ENCODE measurements at regions not wholly inside any gene's neighbourhood (a gene's known extent, or its start where the extent isn't known, plus 50 kb on each side); places are given as distances from the start of the nearest gene placed in this dataset.

DNA sequence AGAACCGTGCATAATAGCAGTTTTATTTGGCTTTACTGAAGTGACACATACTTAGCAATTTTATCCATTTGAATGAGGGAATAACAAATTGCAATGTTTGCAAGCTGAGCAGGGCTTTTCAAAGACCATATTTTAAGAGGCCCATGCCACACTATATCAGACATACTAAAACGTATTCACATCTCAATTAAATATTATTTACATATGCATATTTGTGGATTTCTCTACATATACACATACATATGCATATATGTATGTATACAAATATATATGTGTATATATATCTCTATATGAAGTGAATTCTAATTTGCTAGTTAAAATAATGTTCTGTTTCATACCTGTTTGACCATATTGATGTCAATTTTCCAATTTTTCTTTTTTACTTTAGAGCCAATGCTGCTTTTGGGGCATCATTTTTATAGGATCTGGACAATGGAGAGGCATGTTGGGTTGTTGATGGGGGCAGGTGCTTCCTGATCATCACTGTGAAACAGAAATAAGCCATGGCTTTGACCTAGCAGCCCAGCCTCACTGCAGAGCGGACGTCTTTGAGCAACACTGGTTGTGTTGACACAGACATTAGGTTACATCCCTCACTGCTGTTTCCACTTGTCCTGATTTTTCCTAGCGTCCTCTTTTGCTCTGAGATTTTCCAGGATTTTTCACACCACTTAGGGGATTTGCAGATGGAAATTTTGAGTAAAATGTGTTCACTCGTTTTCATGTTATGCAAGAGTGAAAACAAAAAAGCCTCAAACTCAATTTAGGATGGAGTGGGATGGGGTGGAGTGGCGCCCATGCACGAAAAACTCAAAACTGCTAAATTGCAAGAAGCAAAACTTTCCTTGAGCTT is 56.9 kb downstream of the RDH14 start:
- CTCF ChIA-PET = no interaction called here
- H3K36me3 Mint-ChIP-seq = no peaks in the 10 kb centered on the region

DNA sequence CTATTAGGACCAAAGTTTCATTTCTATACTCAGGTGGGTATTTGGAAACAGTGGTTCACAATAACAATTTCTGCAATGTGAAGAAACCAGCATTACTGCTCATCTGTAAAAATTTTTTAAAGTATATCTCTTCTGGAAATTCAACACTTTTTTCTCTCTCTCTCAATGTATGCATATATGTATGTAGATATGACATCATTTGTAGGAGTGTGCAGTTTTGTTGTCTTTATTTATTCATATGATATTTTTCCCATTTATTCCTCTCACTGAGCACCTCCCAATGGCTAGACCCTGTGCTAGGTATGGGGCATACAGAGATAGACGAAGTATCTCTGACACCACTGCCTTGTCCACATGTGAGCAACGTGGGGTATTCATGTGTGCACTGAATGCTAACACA is 58.3 kb downstream of the RDH14 start:
- CTCF ChIA-PET = no interaction called here

More for the DNA sequence above, 56.9 kb downstream of the RDH14 start:
- H3K27me3 Mint-ChIP-seq = peaks cover 3% of the 10 kb centered on the region
- H3K27ac Mint-ChIP-seq = no peak overlapping the region
- no peak for DNase-seq
- no peak overlapping the region for H3K4me3 Mint-ChIP-seq
- no peaks in the 10 kb centered on the region for H3K4me1 Mint-ChIP-seq
- H3K9me3 Mint-ChIP-seq = no peaks in the 10 kb centered on the region

DNA sequence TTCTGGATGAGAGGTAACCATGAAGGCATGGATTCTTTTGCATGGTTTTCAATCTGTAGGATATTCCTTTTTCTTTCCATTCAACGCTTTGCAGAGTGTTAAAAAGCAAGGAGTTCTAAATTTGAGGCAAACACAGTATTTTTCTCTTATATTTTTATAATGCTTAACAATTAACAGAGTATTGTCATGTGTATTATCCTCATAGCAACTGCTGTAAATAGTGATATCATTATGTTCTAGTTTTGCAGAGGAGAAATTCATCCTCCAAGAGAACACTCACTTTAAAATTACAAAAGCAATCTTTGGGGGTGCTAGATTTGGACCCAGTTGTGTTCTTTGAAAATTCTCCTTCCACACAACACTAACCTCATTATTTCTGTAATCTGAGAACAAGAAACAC is 58.7 kb downstream of the RDH14 start:
- Mint-ChIP-seq H3K4me3 (no peak overlapping the region), H3K9me3 (no peaks in the 10 kb centered on the region), H3K27me3 (peaks cover 3% of the 10 kb centered on the region), H3K4me1 (no peaks in the 10 kb centered on the region), H3K27ac (no peak overlapping the region), H3K36me3 (no peaks in the 10 kb centered on the region)
- CTCF ChIA-PET = no interaction called here
- DNase-seq = no peak

More for the DNA sequence above, 58.3 kb downstream of the RDH14 start:
- Mint-ChIP-seq H3K27ac (no peak overlapping the region), H3K27me3 (peaks cover 3% of the 10 kb centered on the region), H3K9me3 (no peaks in the 10 kb centered on the region), H3K36me3 (no peaks in the 10 kb centered on the region), H3K4me3 (no peak overlapping the region), H3K4me1 (no peaks in the 10 kb centered on the region)
- DNase-seq = no peak

DNA sequence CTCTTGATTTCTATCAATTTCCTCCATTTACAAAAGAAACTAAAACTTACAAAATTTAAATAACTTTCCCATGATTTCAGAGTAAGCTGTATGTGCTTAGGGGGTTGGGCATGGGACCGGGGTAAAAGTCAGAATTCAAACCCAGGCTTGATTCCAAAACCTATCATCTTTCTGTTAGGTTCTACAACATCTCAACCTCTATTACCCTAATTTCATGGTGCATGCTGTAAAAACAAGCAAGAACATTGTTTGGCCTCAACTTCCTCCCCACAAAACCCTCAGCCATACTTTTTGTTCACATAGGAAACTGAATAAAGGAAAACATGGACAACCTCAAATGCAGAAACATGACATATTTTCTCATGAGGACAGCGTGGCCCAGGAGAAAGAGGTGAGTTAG is 59.3 kb downstream of the RDH14 start:
- no peak overlapping the region for H3K4me3 Mint-ChIP-seq
- CTCF ChIA-PET = no interaction called here
- no peaks in the 10 kb centered on the region for H3K36me3 Mint-ChIP-seq
- H3K9me3 Mint-ChIP-seq = no peaks in the 10 kb centered on the region
- peaks cover 1% of the 10 kb centered on the region for H3K27me3 Mint-ChIP-seq
- no peaks in the 10 kb centered on the region for H3K4me1 Mint-ChIP-seq
- DNase-seq = no peak
- H3K27ac Mint-ChIP-seq = no peak overlapping the region

- H3K4me1 Mint-ChIP-seq = no peaks in the 10 kb centered on the region
- no peak overlapping the region for H3K27ac Mint-ChIP-seq
- no peaks in the 10 kb centered on the region for H3K9me3 Mint-ChIP-seq
- CTCF ChIA-PET = no interaction called here
- no peaks in the 10 kb centered on the region for H3K36me3 Mint-ChIP-seq
- DNase-seq = no peak
- no peak overlapping the region for H3K4me3 Mint-ChIP-seq
- peaks cover 4% of the 10 kb centered on the region for H3K27me3 Mint-ChIP-seq
Observed at GRCh38 chr2:18500333-18500732, 60.1 kb downstream of the RDH14 start.

GRCh38 chr2:18498531-18498930 is 61.9 kb downstream of the RDH14 start:
- no peak for DNase-seq
- Mint-ChIP-seq H3K4me3 (no peak overlapping the region), H3K27ac (no peak overlapping the region), H3K4me1 (no peaks in the 10 kb centered on the region), H3K27me3 (peaks cover 4% of the 10 kb centered on the region), H3K9me3 (no peaks in the 10 kb centered on the region), H3K36me3 (no peaks in the 10 kb centered on the region)
- CTCF ChIA-PET = no interaction called here

- Mint-ChIP-seq H3K4me1 (no peaks in the 10 kb centered on the region), H3K27ac (no peak overlapping the region), H3K27me3 (peaks cover 8% of the 10 kb centered on the region), H3K9me3 (no peaks in the 10 kb centered on the region), H3K4me3 (no peak overlapping the region), H3K36me3 (no peaks in the 10 kb centered on the region)
- CTCF ChIA-PET = no interaction called here
- DNase-seq = no peak
Observed at GRCh38 chr2:18496516-18496915, 63.9 kb downstream of the RDH14 start.

DNA sequence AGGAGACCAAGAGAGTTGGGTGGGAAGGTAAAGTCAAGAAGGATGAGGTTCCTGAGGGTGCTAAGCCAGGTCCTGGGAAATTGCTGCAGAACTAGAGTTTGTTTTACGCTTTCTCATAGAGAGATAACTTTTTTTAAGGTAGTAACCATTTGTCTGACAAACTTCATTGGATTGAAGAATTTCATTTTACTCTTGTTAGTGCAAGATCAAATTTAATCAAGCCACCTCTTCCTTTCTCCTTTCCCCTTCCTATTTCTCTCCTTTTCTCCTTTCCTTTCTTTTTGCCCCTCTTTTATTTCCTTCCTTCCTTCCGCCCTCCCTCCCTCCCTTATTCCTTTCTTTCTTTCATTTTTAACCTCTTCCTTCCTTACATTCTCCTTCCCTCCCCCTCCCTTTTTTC is 65.4 kb downstream of the RDH14 start:
- Mint-ChIP-seq H3K36me3 (no peaks in the 10 kb centered on the region), H3K27ac (no peak overlapping the region), H3K27me3 (peaks cover 8% of the 10 kb centered on the region), H3K4me3 (no peak overlapping the region), H3K4me1 (no peaks in the 10 kb centered on the region), H3K9me3 (no peaks in the 10 kb centered on the region)
- DNase-seq = no peak
- CTCF ChIA-PET = no interaction called here

- H3K27ac Mint-ChIP-seq = no peak overlapping the region
- DNase-seq = no peak
- no peaks in the 10 kb centered on the region for H3K36me3 Mint-ChIP-seq
- CTCF ChIA-PET = no interaction called here
- H3K4me3 Mint-ChIP-seq = no peak overlapping the region
- peaks cover 8% of the 10 kb centered on the region for H3K27me3 Mint-ChIP-seq
- H3K4me1 Mint-ChIP-seq = no peaks in the 10 kb centered on the region
- H3K9me3 Mint-ChIP-seq = no peaks in the 10 kb centered on the region
Observed at GRCh38 chr2:18492721-18493120, 67.7 kb downstream of the RDH14 start.

DNA sequence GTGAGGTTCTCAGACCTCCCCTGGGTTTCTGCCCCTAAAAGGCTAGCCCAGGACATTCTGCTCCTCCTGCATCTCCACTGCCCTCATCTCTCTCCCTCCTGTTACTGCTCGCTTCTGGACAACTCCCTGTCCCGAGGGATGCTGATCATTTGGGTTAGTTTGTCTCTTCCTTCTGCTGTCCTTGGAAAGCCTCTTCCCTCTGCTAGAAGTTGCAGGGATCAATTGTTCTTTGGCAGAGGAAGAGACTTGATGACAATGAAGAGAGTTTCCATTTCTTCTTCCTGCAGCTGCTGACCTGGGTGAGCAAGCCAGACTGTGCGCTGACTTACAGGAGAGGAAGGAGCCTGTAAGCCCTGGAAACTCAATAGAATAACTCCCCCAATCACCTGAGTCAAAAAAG is 68.9 kb downstream of the RDH14 start:
- Mint-ChIP-seq H3K36me3 (no peaks in the 10 kb centered on the region), H3K4me3 (no peak overlapping the region), H3K27ac (no peak overlapping the region), H3K9me3 (no peaks in the 10 kb centered on the region), H3K27me3 (peaks cover 8% of the 10 kb centered on the region), H3K4me1 (no peaks in the 10 kb centered on the region)
- no peak for DNase-seq
- CTCF ChIA-PET = no interaction called here

GRCh38 chr2:18490901-18491300 is 69.6 kb downstream of the RDH14 start:
- H3K4me3 Mint-ChIP-seq = no peak overlapping the region
- CTCF ChIA-PET = no interaction called here
- no peaks in the 10 kb centered on the region for H3K4me1 Mint-ChIP-seq
- H3K36me3 Mint-ChIP-seq = no peaks in the 10 kb centered on the region
- H3K27ac Mint-ChIP-seq = no peak overlapping the region
- H3K9me3 Mint-ChIP-seq = no peaks in the 10 kb centered on the region
- no peak for DNase-seq
- peaks cover 7% of the 10 kb centered on the region for H3K27me3 Mint-ChIP-seq

DNA sequence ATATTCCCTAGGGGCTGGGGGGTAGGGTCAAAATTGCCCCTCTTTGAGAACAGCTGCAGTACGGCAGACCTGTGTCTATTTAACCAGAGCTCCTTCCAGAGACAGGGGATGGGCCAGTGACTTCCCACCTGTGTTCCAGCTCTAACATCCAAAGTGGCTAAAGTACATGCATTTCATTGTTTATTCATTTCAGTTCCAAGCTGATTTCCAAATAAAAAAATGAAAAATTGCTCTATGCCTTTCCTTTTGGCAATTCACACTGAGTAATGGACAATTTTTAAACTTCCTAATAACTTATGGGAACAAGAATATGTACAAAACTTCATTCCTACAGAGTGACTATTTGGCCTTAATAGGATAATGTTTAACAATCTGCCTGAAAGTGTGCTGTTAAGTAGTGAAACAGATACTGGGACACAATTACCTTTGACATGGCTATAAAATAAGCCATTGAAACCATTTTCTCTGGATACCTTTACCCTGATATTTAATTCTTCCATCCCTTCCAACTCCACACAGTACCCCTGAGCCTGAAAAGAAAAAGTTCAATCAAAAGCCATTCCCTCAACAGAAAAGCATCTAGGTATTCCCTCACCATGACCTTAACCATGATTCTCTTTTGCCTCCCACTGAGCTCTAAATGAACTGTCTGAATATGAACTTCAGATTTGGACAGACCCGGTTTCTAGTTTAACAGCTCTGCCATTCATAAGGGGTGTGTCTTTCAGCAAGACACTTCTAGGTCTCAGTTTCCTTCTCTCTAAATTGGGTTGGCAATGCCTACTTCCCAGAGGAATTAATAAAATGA is 73.1 kb downstream of the RDH14 start:
- Mint-ChIP-seq H3K4me3 (no peak overlapping the region), H3K36me3 (no peaks in the 10 kb centered on the region), H3K9me3 (no peaks in the 10 kb centered on the region), H3K4me1 (no peaks in the 10 kb centered on the region), H3K27me3 (no peaks in the 10 kb centered on the region), H3K27ac (no peak overlapping the region)
- no peak for DNase-seq
- CTCF ChIA-PET = no interaction called here

- H3K4me1 Mint-ChIP-seq = no peaks in the 10 kb centered on the region
- H3K9me3 Mint-ChIP-seq = no peaks in the 10 kb centered on the region
- CTCF ChIA-PET = no interaction called here
Observed at GRCh38 chr2:18484625-18485024, 75.8 kb downstream of the RDH14 start.

GRCh38 chr2:18483896-18484295 is 76.6 kb downstream of the RDH14 start:
- no peak for DNase-seq
- H3K9me3 Mint-ChIP-seq = no peaks in the 10 kb centered on the region

More at GRCh38 chr2:18484625-18485024, 75.8 kb downstream of the RDH14 start:
- no peaks in the 10 kb centered on the region for H3K27me3 Mint-ChIP-seq
- no peak overlapping the region for H3K27ac Mint-ChIP-seq
- no peaks in the 10 kb centered on the region for H3K36me3 Mint-ChIP-seq
- no peak for DNase-seq
- no peak overlapping the region for H3K4me3 Mint-ChIP-seq

GRCh38 chr2:18482666-18483065 is 77.8 kb downstream of the RDH14 start:
- no peak overlapping the region for H3K27ac Mint-ChIP-seq

More at GRCh38 chr2:18483896-18484295, 76.6 kb downstream of the RDH14 start:
- no peaks in the 10 kb centered on the region for H3K36me3 Mint-ChIP-seq
- H3K27ac Mint-ChIP-seq = no peak overlapping the region
- H3K27me3 Mint-ChIP-seq = no peaks in the 10 kb centered on the region
- no peaks in the 10 kb centered on the region for H3K4me1 Mint-ChIP-seq
- no peak overlapping the region for H3K4me3 Mint-ChIP-seq
- CTCF ChIA-PET = no interaction called here

More at GRCh38 chr2:18482666-18483065, 77.8 kb downstream of the RDH14 start:
- Mint-ChIP-seq H3K4me3 (no peak overlapping the region), H3K4me1 (no peaks in the 10 kb centered on the region), H3K27me3 (no peaks in the 10 kb centered on the region), H3K36me3 (no peaks in the 10 kb centered on the region), H3K9me3 (no peaks in the 10 kb centered on the region)
- no peak for DNase-seq
- CTCF ChIA-PET = no interaction called here
